ENCODE measurements at regions not wholly inside any gene's neighbourhood (a gene's known extent, or its start where the extent isn't known, plus 50 kb on each side); places are given as distances from the start of the nearest gene placed in this dataset.

DNA sequence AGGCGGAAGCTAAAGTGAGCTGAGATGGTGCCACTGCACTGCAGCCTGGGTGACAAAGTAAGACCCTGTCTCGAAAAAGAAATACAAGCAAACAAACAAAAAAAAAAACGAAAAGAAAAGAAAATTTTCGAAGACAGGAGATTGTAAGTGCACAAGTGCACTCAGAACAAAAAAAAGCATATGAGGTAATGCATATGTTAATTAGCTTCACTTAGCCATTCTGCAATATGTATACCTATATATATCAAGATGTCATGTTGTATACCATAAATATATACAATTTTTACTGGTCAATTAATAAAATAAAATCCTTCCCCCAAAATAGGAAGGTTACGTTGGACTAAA is 127.5 kb downstream of the RIN2 start:
- Histone ChIP-seq H3K27me3 (ENCODE audit: low read depth) (no peaks in the 10 kb centered on the region), H3K4me3 (no peak overlapping the region), H3K9me3 (no peaks in the 10 kb centered on the region), H3K36me3 (replicated peaks) (no peaks in the 10 kb centered on the region), H3K4me1 (no peaks in the 10 kb centered on the region)
- in situ Hi-C loops (cut with MboI; ENCODE audit: low sequenced_read_pairs) = loop anchor here (10.0 kb wide), 1 partner anchor 61 kb away; no protein-coding TSS in a partner anchor
- DNase-seq (ENCODE audit: low spot score in 2 of 2) = no peak

GRCh38 chr20:19885939-19886660 is 128.0 kb downstream of the RIN2 start:
- no peaks in the 10 kb centered on the region for H3K9me3 ChIP-seq
- no peaks in the 10 kb centered on the region for H3K27me3 ChIP-seq (ENCODE audit: low read depth)
- no peak overlapping the region for H3K4me3 ChIP-seq
- DNase-seq (ENCODE audit: low spot score in 2 of 2) = peak in 1 of 2 experiments; percentile 17
- no peaks in the 10 kb centered on the region for H3K36me3 ChIP-seq (replicated peaks)
- in situ Hi-C loops (cut with MboI; ENCODE audit: low sequenced_read_pairs) = loop anchor here (10.0 kb wide), 1 partner anchor 61 kb away; no protein-coding TSS in a partner anchor
- H3K4me1 ChIP-seq = no peaks in the 10 kb centered on the region

DNA sequence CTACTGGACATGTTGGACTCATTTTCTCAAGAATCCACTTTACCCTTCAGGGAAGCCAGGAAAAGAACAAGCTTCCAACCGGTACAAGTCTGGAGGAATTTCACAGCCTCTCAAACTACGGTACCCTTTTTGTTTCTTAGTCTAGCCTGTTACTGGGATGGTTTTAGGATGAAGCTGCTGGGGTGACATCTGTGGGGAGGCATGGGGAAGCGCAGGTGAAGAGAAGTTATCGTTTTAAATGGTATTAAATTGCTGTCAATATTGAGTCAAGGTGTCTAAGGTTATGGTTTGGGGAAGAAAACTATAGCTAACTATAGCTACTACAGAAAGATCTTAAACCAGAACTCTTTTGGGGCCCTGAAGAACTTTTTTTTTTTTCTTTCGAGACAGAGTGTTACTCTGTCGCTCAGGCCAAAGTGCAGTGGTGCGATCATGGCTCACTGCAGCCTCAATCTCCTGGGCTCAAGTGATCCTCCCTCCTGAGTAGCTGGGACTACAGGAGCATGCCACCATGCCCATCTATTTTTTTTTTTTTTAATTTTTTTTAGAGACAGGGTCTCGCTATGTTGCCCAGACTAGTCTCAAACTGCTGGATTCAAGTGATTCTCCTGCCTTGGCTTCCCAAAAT is 128.7 kb downstream of the RIN2 start:
- in situ Hi-C loops (cut with MboI; ENCODE audit: low sequenced_read_pairs) = loop anchor here (10.0 kb wide), 1 partner anchor 62 kb away; no protein-coding TSS in a partner anchor
- no peak for DNase-seq (ENCODE audit: low spot score in 2 of 2)
- H3K9me3 ChIP-seq = no peaks in the 10 kb centered on the region
- H3K36me3 ChIP-seq (replicated peaks) = no peaks in the 10 kb centered on the region
- no peaks in the 10 kb centered on the region for H3K4me1 ChIP-seq
- no peak overlapping the region for H3K4me3 ChIP-seq
- no peaks in the 10 kb centered on the region for H3K27me3 ChIP-seq (ENCODE audit: low read depth)

- Histone ChIP-seq H3K4me1 (no peaks in the 10 kb centered on the region), H3K27me3 (ENCODE audit: low read depth) (no peaks in the 10 kb centered on the region), H3K36me3 (replicated peaks) (no peaks in the 10 kb centered on the region), H3K4me3 (no peak overlapping the region), H3K9me3 (no peaks in the 10 kb centered on the region)
- in situ Hi-C loops (cut with MboI; ENCODE audit: low sequenced_read_pairs) = loop anchor here (10.0 kb wide), 1 partner anchor 63 kb away; no protein-coding TSS in a partner anchor
- DNase-seq (ENCODE audit: low spot score in 2 of 2) = no peak
Measured at GRCh38 chr20:19887556-19888268, 129.4 kb upstream of the NAA20 start.

DNA sequence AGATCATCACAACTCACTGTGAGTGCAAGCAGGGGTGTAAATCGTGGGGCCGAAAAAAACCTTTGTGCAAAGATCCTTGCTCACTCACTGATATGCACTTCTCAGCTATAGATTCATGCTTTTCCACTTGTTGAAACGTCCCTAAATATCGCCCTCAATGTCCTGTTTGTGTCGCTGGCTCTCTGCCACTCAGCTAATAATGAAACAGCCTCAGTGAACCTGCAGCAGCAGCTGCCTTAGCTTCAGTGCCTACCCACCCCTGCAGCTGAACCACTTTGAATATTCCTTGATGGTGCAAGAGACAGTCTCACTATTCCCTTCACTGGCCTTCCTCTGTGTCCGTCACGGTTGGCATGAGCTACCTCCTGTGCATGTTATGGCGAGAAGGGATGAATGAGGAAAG is 128.9 kb upstream of the NAA20 start:
- Histone ChIP-seq H3K4me3 (no peak overlapping the region), H3K36me3 (replicated peaks) (no peaks in the 10 kb centered on the region), H3K9me3 (no peaks in the 10 kb centered on the region), H3K27me3 (ENCODE audit: low read depth) (no peaks in the 10 kb centered on the region), H3K4me1 (no peaks in the 10 kb centered on the region)
- no peak for DNase-seq (ENCODE audit: low spot score in 2 of 2)
- in situ Hi-C loops (cut with MboI; ENCODE audit: low sequenced_read_pairs) = loop anchor here (10.0 kb wide), 1 partner anchor 63 kb away; no protein-coding TSS in a partner anchor

DNA sequence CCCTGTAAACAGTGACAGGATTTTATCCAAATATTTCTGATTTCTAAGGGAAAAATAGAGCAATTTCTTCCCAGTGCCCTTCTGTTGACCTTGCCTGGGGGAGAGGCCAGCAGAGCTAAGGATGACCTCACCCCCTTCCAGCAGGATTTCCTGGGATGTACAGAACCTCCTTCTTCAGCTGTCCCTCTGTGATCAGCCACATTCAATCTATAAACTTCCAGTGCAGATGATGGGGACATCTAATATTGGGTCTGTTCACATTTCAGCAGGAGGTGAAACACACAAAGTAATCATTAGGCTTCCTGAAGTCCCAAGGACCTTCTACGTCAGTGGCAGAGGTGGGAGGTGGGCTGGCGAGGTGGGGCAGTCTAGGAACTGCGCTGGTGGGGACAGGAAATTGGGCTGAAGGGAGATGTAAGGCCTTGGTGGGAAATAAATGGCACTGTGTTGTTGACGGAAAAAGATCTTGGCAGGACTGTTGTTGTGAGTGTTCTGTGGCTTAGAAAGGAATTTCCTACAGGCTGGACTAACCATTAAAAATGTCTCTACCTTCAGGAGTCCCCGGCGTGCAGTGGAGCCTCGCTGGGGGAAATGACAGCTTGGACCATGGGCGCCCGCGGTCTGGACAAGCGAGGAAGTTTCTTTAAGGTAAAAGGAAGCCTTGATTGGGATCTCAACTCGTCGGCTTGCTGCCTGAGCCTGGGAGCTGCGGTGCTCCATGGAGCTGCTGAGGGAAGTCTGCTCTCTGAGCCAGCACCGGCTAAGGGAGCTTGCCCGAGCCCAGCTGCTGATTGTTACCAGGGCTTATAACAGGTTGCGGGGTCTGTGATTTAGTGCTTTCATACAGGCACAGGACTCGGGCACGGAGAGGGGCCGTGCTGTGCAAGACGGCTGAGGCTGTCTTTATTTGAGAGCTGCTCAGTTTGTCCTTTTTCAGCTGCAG is 127.9 kb upstream of the NAA20 start:
- H3K4me1 ChIP-seq = no peaks in the 10 kb centered on the region
- H3K4me3 ChIP-seq = no peak overlapping the region
- H3K36me3 ChIP-seq (replicated peaks) = no peaks in the 10 kb centered on the region
- H3K9me3 ChIP-seq = no peaks in the 10 kb centered on the region
- in situ Hi-C loops (cut with MboI; ENCODE audit: low sequenced_read_pairs) = loop anchor here (10.0 kb wide), 1 partner anchor 64 kb away; no protein-coding TSS in a partner anchor
- no peaks in the 10 kb centered on the region for H3K27me3 ChIP-seq (ENCODE audit: low read depth)
- no peak for DNase-seq (ENCODE audit: low spot score in 2 of 2)

- H3K27me3 ChIP-seq (ENCODE audit: low read depth) = no peaks in the 10 kb centered on the region
- in situ Hi-C loops (cut with MboI; ENCODE audit: low sequenced_read_pairs) = no loop called here
- no peak for DNase-seq (ENCODE audit: low spot score in 2 of 2)
- H3K36me3 ChIP-seq (replicated peaks) = no peaks in the 10 kb centered on the region
- H3K4me3 ChIP-seq = no peak overlapping the region
- H3K9me3 ChIP-seq = no peaks in the 10 kb centered on the region
- H3K4me1 ChIP-seq = no peaks in the 10 kb centered on the region
Measured at GRCh38 chr20:19890445-19891051, 126.6 kb upstream of the NAA20 start.

GRCh38 chr20:19893356-19893755 is 123.8 kb upstream of the NAA20 start:
- no peaks in the 10 kb centered on the region for H3K36me3 ChIP-seq (replicated peaks)
- no peaks in the 10 kb centered on the region for H3K4me1 ChIP-seq
- in situ Hi-C loops (cut with MboI; ENCODE audit: low sequenced_read_pairs) = no loop called here
- no peak for DNase-seq (ENCODE audit: low spot score in 2 of 2)
- no peaks in the 10 kb centered on the region for H3K9me3 ChIP-seq
- H3K4me3 ChIP-seq = no peak overlapping the region
- H3K27me3 ChIP-seq (ENCODE audit: low read depth) = no peaks in the 10 kb centered on the region

GRCh38 chr20:19895761-19896160 is 121.4 kb upstream of the NAA20 start:
- Histone ChIP-seq H3K9me3 (no peaks in the 10 kb centered on the region), H3K4me1 (no peaks in the 10 kb centered on the region), H3K27me3 (ENCODE audit: low read depth) (no peaks in the 10 kb centered on the region), H3K36me3 (replicated peaks) (no peaks in the 10 kb centered on the region), H3K4me3 (no peak overlapping the region)
- no peak for DNase-seq (ENCODE audit: low spot score in 2 of 2)
- in situ Hi-C loops (cut with MboI; ENCODE audit: low sequenced_read_pairs) = no loop called here

- no peaks in the 10 kb centered on the region for H3K9me3 ChIP-seq
- no peak overlapping the region for H3K4me3 ChIP-seq
- in situ Hi-C loops (cut with MboI; ENCODE audit: low sequenced_read_pairs) = no loop called here
- DNase-seq (ENCODE audit: low spot score in 2 of 2) = no peak
- H3K27me3 ChIP-seq (ENCODE audit: low read depth) = no peaks in the 10 kb centered on the region
- no peaks in the 10 kb centered on the region for H3K4me1 ChIP-seq
- H3K36me3 ChIP-seq (replicated peaks) = no peaks in the 10 kb centered on the region
Measured at GRCh38 chr20:19897891-19898290, 119.3 kb upstream of the NAA20 start.

DNA sequence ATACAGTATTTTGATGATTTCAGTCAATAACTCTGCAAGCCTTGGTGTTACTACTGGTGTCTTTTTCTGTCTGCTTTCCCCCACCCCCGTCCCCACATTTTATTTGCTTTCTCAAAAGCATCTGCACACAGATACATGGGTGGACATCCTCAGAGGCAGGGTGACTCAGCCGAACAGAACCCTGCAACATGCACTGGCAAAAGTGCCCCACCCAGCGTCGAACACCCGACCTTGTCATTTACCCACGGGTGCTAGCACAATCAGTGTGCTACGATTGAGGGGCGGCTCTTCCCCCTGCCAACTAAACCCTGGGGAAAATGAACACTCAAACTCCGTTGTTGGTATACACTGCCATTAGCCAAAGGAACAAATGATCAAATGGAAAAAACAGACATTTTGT is 115.9 kb upstream of the NAA20 start:
- in situ Hi-C loops (cut with MboI; ENCODE audit: low sequenced_read_pairs) = no loop called here

DNA sequence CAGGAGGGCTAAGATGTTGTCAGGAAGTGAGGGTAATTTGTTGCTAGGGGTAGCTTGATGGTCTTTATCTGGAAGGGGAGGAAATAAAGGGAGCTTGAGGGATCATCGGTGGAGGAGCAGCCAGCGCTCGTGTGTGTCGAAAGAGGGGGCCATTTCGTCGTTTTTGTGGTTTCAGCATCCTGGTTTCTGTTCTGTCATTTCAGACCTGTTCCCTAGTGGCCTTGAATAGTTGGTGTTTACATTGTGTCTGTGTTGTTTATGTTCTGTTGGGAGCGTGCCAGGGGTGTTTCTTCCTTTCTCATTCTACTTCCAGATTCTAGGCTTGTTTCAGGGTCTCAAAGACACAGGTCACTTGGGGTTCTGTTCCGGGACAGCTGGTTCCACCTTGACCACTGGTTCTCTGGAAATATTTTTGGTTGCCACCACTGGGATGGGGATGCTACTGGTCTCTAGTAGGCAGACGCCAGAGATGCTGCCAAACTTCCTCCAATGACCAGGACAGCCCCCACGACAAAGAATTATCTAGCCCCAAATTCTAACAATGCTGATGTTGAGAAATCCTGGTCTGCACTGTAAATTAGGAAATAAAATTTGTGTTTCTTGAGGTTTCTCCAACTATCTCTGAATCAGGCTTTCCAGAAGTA is 113.9 kb upstream of the NAA20 start:
- in situ Hi-C loops (cut with MboI; ENCODE audit: low sequenced_read_pairs) = no loop called here
- H3K36me3 ChIP-seq (replicated peaks) = no peaks in the 10 kb centered on the region
- DNase-seq (ENCODE audit: low spot score in 2 of 2) = peak in 1 of 2 experiments; percentile 27
- H3K4me1 ChIP-seq = no peaks in the 10 kb centered on the region
- H3K9me3 ChIP-seq = no peaks in the 10 kb centered on the region
- H3K4me3 ChIP-seq = no peak overlapping the region
- no peaks in the 10 kb centered on the region for H3K27me3 ChIP-seq (ENCODE audit: low read depth)

More for the DNA sequence above, 115.9 kb upstream of the NAA20 start:
- Histone ChIP-seq H3K9me3 (no peaks in the 10 kb centered on the region), H3K27me3 (ENCODE audit: low read depth) (no peaks in the 10 kb centered on the region), H3K4me1 (no peaks in the 10 kb centered on the region), H3K36me3 (replicated peaks) (no peaks in the 10 kb centered on the region), H3K4me3 (no peak overlapping the region)
- no peak for DNase-seq (ENCODE audit: low spot score in 2 of 2)

Data from HAP-1 (cell line).